ENCODE measurements at regions not wholly inside any gene's neighbourhood (a gene's known extent, or its start where the extent isn't known, plus 50 kb on each side); places are given as distances from the start of the nearest gene placed in this dataset.

GRCh38 chr18:27372386-27372785 is 187.3 kb upstream of the CHST9 start:
- no peak for TF ChIP-seq POLR2A (IDR thresholded peaks at IDR 0.05; ENCODE audit: low read depth)
- TF ChIP-seq CTCF (IDR thresholded peaks at IDR 0.05), result no peak
- no peak for TF ChIP-seq POLR2AphosphoS5 (IDR thresholded peaks at IDR 0.05)

Data from esophagus muscularis mucosa (tissue), 3 donors.